ENCODE measurements at regions not wholly inside any gene's neighbourhood (a gene's known extent, or its start where the extent isn't known, plus 50 kb on each side); places are given as distances from the start of the nearest gene placed in this dataset.
"Not testable (repeated sequence)": the region's sequence is repeated elsewhere in the genome, so short reads cannot be mapped to it uniquely, and the experiment has no call there.

DNA sequence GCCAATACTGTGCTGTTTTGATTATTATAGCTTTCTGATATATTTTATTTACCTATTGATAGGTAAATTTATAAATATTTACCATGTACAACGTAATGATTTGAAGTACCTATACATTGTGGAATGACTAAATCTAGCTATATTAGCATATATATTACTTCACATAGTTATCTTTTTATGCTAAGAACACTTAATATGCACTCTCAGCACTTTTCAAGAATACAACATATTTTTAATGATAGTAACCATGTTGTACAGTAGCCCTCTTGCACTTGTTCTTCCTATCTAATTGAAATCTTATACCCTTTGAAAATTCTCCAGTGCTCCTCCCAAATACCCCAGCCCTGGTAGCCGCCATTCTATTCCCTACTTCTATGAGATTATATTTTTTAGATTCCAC, 604.0 kb upstream of the KIF2B start:
- no peak overlapping the region for H3K4me3 ChIP-seq (replicated peaks in 1 of 2; ENCODE audit: low read depth in 2 of 2, low read length in 2 of 2)
- no peak for DNase-seq (ENCODE audit: low read depth in 2 of 2)
- TF ChIP-seq, protein P1, sequence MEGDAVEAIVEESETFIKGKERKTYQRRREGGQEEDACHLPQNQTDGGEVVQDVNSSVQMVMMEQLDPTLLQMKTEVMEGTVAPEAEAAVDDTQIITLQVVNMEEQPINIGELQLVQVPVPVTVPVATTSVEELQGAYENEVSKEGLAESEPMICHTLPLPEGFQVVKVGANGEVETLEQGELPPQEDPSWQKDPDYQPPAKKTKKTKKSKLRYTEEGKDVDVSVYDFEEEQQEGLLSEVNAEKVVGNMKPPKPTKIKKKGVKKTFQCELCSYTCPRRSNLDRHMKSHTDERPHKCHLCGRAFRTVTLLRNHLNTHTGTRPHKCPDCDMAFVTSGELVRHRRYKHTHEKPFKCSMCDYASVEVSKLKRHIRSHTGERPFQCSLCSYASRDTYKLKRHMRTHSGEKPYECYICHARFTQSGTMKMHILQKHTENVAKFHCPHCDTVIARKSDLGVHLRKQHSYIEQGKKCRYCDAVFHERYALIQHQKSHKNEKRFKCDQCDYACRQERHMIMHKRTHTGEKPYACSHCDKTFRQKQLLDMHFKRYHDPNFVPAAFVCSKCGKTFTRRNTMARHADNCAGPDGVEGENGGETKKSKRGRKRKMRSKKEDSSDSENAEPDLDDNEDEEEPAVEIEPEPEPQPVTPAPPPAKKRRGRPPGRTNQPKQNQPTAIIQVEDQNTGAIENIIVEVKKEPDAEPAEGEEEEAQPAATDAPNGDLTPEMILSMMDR (IDR thresholded peaks at IDR 0.05; ENCODE audit: low read depth, low read length): no peak

DNA sequence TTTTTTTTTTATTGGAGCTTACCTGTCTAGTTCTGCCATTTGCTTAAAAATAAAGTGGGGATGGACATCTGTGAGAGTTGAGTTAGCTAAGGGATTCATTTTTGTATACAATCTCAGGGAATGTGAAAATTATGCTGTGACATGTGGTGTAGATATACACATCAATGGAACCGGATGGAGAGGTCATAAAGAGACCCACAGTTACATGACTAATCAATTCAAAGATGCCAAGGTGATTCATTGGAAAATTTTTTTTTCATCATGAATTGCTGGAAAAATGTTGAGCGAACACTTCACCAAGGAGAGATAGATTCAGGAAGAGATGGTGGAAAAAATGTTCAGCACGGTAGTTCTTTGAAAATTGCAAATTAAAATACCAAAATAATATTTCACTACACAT, 605.4 kb upstream of the KIF2B start:
- no peak overlapping the region for H3K4me3 ChIP-seq (replicated peaks in 1 of 2; ENCODE audit: low read depth in 2 of 2, low read length in 2 of 2)
- DNase-seq (ENCODE audit: low read depth in 2 of 2): no peak
- TF ChIP-seq, protein P1 (IDR thresholded peaks at IDR 0.05; ENCODE audit: low read depth, low read length): no peak

GRCh38 chr17:53208935-53209334, 613.8 kb upstream of the KIF2B start:
- not testable (repeated sequence) for H3K4me3 ChIP-seq (replicated peaks in 1 of 2; ENCODE audit: low read depth in 2 of 2, low read length in 2 of 2); DNase-seq (ENCODE audit: low read depth in 2 of 2)

DNA sequence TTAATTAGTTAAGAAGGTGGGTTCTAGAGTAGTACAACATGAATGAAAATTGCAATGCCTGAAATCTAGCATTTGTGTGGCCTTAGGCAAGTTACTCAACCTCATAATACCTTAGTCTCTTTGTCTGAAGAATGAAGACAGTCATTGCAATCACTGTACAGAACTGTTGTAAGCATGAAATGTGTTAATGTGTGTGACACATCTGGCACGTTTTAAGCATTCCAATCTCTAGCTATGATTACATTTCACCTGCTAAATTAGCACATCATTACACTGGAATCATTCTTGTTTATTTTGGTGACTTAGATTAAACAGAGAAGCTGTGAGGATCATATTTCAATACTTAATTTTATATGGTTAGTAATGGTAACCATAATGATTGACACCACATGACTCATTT, 629.7 kb upstream of the KIF2B start:
- TF ChIP-seq, protein P1 (IDR thresholded peaks at IDR 0.05; ENCODE audit: low read depth, low read length): no peak
- no peak for DNase-seq (ENCODE audit: low read depth in 2 of 2)
- H3K4me3 ChIP-seq (replicated peaks in 1 of 2; ENCODE audit: low read depth in 2 of 2, low read length in 2 of 2): no peak overlapping the region

DNA sequence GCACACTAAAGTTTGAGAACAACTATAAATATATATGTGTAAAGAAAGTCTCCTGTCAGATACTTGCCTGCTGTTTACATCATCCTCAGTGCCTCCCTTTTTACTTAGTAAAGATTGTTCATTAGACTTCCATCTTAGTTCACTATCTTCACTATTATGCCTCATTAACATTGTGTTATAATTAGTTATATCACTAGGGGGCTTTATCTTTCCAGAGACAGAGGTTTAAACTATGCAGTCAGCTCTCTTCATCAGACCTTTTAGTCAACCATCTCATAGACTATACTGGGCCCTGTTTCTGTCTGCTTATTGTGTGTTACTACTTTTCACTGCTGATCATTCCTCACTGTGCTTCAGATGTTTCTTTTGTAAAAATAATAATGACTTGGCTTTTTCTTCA, 630.8 kb upstream of the KIF2B start:
- no peak overlapping the region for H3K4me3 ChIP-seq (replicated peaks in 1 of 2; ENCODE audit: low read depth in 2 of 2, low read length in 2 of 2)
- TF ChIP-seq, protein P1 (IDR thresholded peaks at IDR 0.05; ENCODE audit: low read depth, low read length): no peak
- DNase-seq (ENCODE audit: low read depth in 2 of 2): no peak

GRCh38 chr17:53186001-53186400, 636.7 kb upstream of the KIF2B start:
- DNase-seq (ENCODE audit: low read depth in 2 of 2): no peak
- H3K4me3 ChIP-seq (replicated peaks in 1 of 2; ENCODE audit: low read depth in 2 of 2, low read length in 2 of 2): no peak overlapping the region
- TF ChIP-seq, protein P1 (IDR thresholded peaks at IDR 0.05; ENCODE audit: low read depth, low read length): no peak

- TF ChIP-seq, protein P1 (IDR thresholded peaks at IDR 0.05; ENCODE audit: low read depth, low read length): no peak
- no peak overlapping the region for H3K4me3 ChIP-seq (replicated peaks in 1 of 2; ENCODE audit: low read depth in 2 of 2, low read length in 2 of 2)
- no peak for DNase-seq (ENCODE audit: low read depth in 2 of 2)
Measured at GRCh38 chr17:53176629-53177028, 646.1 kb upstream of the KIF2B start.

Data from cardiac fibroblast (primary cell).